Dedifferentiated amniotic fluid mesenchymal stem cell (primary cell): ENCODE measurements at regions not wholly inside any gene's neighbourhood (a gene's known extent, or its start where the extent isn't known, plus 50 kb on each side); places are given as distances from the start of the nearest gene placed in this dataset.
A peak's percentile ranks its signal among the peaks of the same experiment; 100 is the strongest.
"Not testable (repeated sequence)": the region's sequence is repeated elsewhere in the genome, so short reads cannot be mapped to it uniquely, and the experiment has no call there.

Source experiments
- DNase-seq: peaks from one replicate; pipeline ENCODE4 v3.0.0-alpha.2; 2016; ENCODE audit errors: extremely low spot score

- no peak for DNase-seq
Observed at GRCh38 chr2:132272713-132273112, 111.0 kb upstream of the ANKRD30BL start.

GRCh38 chr2:132273585-132273984 lies 111.8 kb upstream of the ANKRD30BL start:
- DNase-seq, result not testable (repeated sequence)

GRCh38 chr2:132274000-132274399 lies 112.2 kb upstream of the ANKRD30BL start:
- no peak for DNase-seq

GRCh38 chr2:132275396-132275795 lies 113.6 kb upstream of the ANKRD30BL start:
- no peak for DNase-seq

GRCh38 chr2:132276571-132276981 lies 114.8 kb upstream of the ANKRD30BL start:
- DNase-seq, result no peak

GRCh38 chr2:132278267-132278666 lies 116.5 kb upstream of the ANKRD30BL start:
- DNase-seq, result no peak

GRCh38 chr2:132279344-132279743 lies 117.6 kb upstream of the ANKRD30BL start:
- no peak for DNase-seq

GRCh38 chr2:132279930-132280615 lies 118.3 kb upstream of the ANKRD30BL start:
- no peak for DNase-seq

- DNase-seq, result no peak
Observed at GRCh38 chr2:132280912-132281311, 119.2 kb upstream of the ANKRD30BL start.

- DNase-seq, result not testable (repeated sequence)
Observed at GRCh38 chr2:132282104-132282503, 120.4 kb upstream of the ANKRD30BL start.

GRCh38 chr2:132282911-132283310 lies 121.2 kb upstream of the ANKRD30BL start:
- no peak for DNase-seq

GRCh38 chr2:132286289-132286911 lies 124.6 kb upstream of the ANKRD30BL start:
- DNase-seq, result not testable (repeated sequence)

GRCh38 chr2:132287910-132288309 lies 126.2 kb upstream of the ANKRD30BL start:
- DNase-seq, result not testable (repeated sequence)

GRCh38 chr2:132289138-132289537 lies 127.4 kb upstream of the ANKRD30BL start:
- not testable (repeated sequence) for DNase-seq

GRCh38 chr2:132289812-132290211 lies 126.8 kb upstream of the GPR39 start:
- DNase-seq, result not testable (repeated sequence)

- not testable (repeated sequence) for DNase-seq
Observed at GRCh38 chr2:132300592-132301378, 115.8 kb upstream of the GPR39 start.

- DNase-seq, result peak; percentile 61
Observed at GRCh38 chr2:132304661-132305380, 111.8 kb upstream of the GPR39 start.

- not testable (repeated sequence) for DNase-seq
Observed at GRCh38 chr2:132307613-132308198, 108.9 kb upstream of the GPR39 start.

- not testable (repeated sequence) for DNase-seq
Observed at GRCh38 chr2:132309203-132309602, 107.4 kb upstream of the GPR39 start.

GRCh38 chr2:132315546-132315945 lies 101.1 kb upstream of the GPR39 start:
- not testable (repeated sequence) for DNase-seq

- not testable (repeated sequence) for DNase-seq
Observed at GRCh38 chr2:132317026-132317680, 99.5 kb upstream of the GPR39 start.
